Upper lobe of right lung (tissue), 1 donor: ENCODE measurements at regions not wholly inside any gene's neighbourhood (a gene's known extent, or its start where the extent isn't known, plus 50 kb on each side); places are given as distances from the start of the nearest gene placed in this dataset.
"Not testable (repeated sequence)": the region's sequence is repeated elsewhere in the genome, so short reads cannot be mapped to it uniquely, and the experiment has no call there.

ENCODE experiments used
- ATAC-seq: fragments of 200-7000 bp; cut with Tn5 transposase; one replicate; pipeline ENCODE4 v1.9.1; 2020; ENCODE audit warnings: mild to moderate bottlenecking, moderate library complexity
- DNase-seq: peaks from one replicate; pipeline ENCODE4 v3.0.0-alpha.2; 2020
- H3K27ac ChIP-seq: fragments of 200-600 bp; one replicate; pipeline ENCODE4 v1.8.0; 2022
- H3K27me3 ChIP-seq: fragments of 200-600 bp; one replicate; pipeline ENCODE4 v1.8.0; 2022; ENCODE audit warnings: mild to moderate bottlenecking
- H3K36me3 ChIP-seq: fragments of 200-600 bp; one replicate; pipeline ENCODE4 v1.8.0; 2022
- H3K4me1 ChIP-seq: fragments of 200-600 bp; one replicate; pipeline ENCODE4 v1.8.0; 2022
- H3K4me3 ChIP-seq: fragments of 200-600 bp; one replicate; pipeline ENCODE4 v1.8.0; 2022; ENCODE audit warnings: mild to moderate bottlenecking
- H3K9me3 ChIP-seq: fragments of 200-600 bp; one replicate; pipeline ENCODE4 v1.8.0; 2022
- CTCF ChIP-seq: fragments of 200-600 bp; IDR thresholded peaks from one replicate; pipeline ENCODE4 v1.8.0; 2022; ENCODE audit warnings: antibody characterized with exemption
- intact Hi-C: fragments of 100-400 bp; cut with DNase I; formaldehyde crosslinking; loops from one replicate; pipeline ENCODE4 v1.11.0; 2022
- donor health status: DM: no; HTN: yes; CAD: no; lungs with severe emphysema.

- intact Hi-C loops, result no loop called here
- no peak overlapping the region for H3K4me3 ChIP-seq
- peak; percentile 40 for ATAC-seq
Measured at GRCh38 chr2:188787021-188787657, 187.0 kb upstream of the COL3A1 start.

GRCh38 chr2:188787658-188788240, 186.4 kb upstream of the COL3A1 start:
- TF ChIP-seq CTCF, result no peak
- H3K36me3 ChIP-seq, result no peaks in the 10 kb centered on the region
- DNase-seq (no peak), ATAC-seq (no peak)
- peak overlapping the region; percentile 17 for H3K27ac ChIP-seq
- intact Hi-C loops, result no loop called here
- no peaks in the 10 kb centered on the region for H3K9me3 ChIP-seq
- H3K27me3 ChIP-seq, result no peaks in the 10 kb centered on the region
- H3K4me1 ChIP-seq, result no peaks in the 10 kb centered on the region
- no peak overlapping the region for H3K4me3 ChIP-seq

More at GRCh38 chr2:188787021-188787657, 187.0 kb upstream of the COL3A1 start:
- no peaks in the 10 kb centered on the region for H3K4me1 ChIP-seq
- H3K36me3 ChIP-seq, result no peaks in the 10 kb centered on the region
- no peaks in the 10 kb centered on the region for H3K9me3 ChIP-seq
- no peaks in the 10 kb centered on the region for H3K27me3 ChIP-seq
- peak overlapping the region; percentile 28 for H3K27ac ChIP-seq
- no peak for DNase-seq
- TF ChIP-seq CTCF, result no peak

- Histone ChIP-seq H3K36me3 (no peaks in the 10 kb centered on the region), H3K27ac (peak overlapping the region; percentile 17), H3K4me3 (no peak overlapping the region), H3K4me1 (no peaks in the 10 kb centered on the region), H3K27me3 (no peaks in the 10 kb centered on the region), H3K9me3 (no peaks in the 10 kb centered on the region)
- ATAC-seq, result no peak
- no peak for TF ChIP-seq CTCF
- intact Hi-C loops, result no loop called here
- no peak for DNase-seq
Measured at GRCh38 chr2:188788621-188789020, 185.6 kb upstream of the COL3A1 start.

GRCh38 chr2:188789951-188790350, 184.2 kb upstream of the COL3A1 start:
- TF ChIP-seq CTCF, result no peak
- H3K36me3 ChIP-seq, result no peaks in the 10 kb centered on the region
- H3K27me3 ChIP-seq, result no peaks in the 10 kb centered on the region
- H3K4me1 ChIP-seq, result no peaks in the 10 kb centered on the region
- DNase-seq (no peak), ATAC-seq (no peak)
- no peak overlapping the region for H3K4me3 ChIP-seq
- no peaks in the 10 kb centered on the region for H3K9me3 ChIP-seq
- no peak overlapping the region for H3K27ac ChIP-seq
- intact Hi-C loops, result no loop called here

GRCh38 chr2:188794453-188794852, 179.7 kb upstream of the COL3A1 start:
- H3K36me3 ChIP-seq, H3K4me3 ChIP-seq, H3K9me3 ChIP-seq, ATAC-seq, H3K27me3 ChIP-seq, DNase-seq, intact Hi-C loops, H3K27ac ChIP-seq, H3K4me1 ChIP-seq: not testable (repeated sequence)

- DNase-seq (no peak), ATAC-seq (no peak)
- no peak for TF ChIP-seq CTCF
- intact Hi-C loops, result no loop called here
- no peaks in the 10 kb centered on the region for H3K36me3 ChIP-seq
- no peaks in the 10 kb centered on the region for H3K27me3 ChIP-seq
- H3K9me3 ChIP-seq, result no peaks in the 10 kb centered on the region
- H3K4me3 ChIP-seq, result no peak overlapping the region
- H3K27ac ChIP-seq, result no peak overlapping the region
- H3K4me1 ChIP-seq, result no peaks in the 10 kb centered on the region
Measured at GRCh38 chr2:188795762-188796161, 178.4 kb upstream of the COL3A1 start.
